Spinal cord (tissue), 9 donors: ENCODE measurements at regions not wholly inside any gene's neighbourhood (a gene's known extent, or its start where the extent isn't known, plus 50 kb on each side); places are given as distances from the start of the nearest gene placed in this dataset.

Source experiments
- DNase-seq, 6 donors: peaks; one replicate each; pipeline versions ENCODE4 v3.0.0 to v3.0.0-alpha.2; 2013 to 2015; ENCODE audit warnings: low spot score in 6 of 6, low read depth in 4 of 6
- H3K27ac ChIP-seq: one replicate; pipeline ENCODE4 v1.5.1; 2013; ENCODE audit warnings: low read depth, low read length, control low read depth
- H3K27me3 ChIP-seq: one replicate; pipeline ENCODE4 v1.6.1; 2013; ENCODE audit warnings: low read length; ENCODE audit not compliant: control insufficient read depth, insufficient read depth
- H3K36me3 ChIP-seq: one replicate; pipeline ENCODE4 v1.6.1; 2013; ENCODE audit warnings: low read length; ENCODE audit not compliant: control insufficient read depth, insufficient read depth
- H3K4me1 ChIP-seq: one replicate; pipeline ENCODE4 v1.6.1; 2013; ENCODE audit warnings: low read length; ENCODE audit not compliant: control insufficient read depth, insufficient read depth
- H3K4me3 ChIP-seq: one replicate; pipeline ENCODE4 v1.5.1; 2013; ENCODE audit warnings: low read depth, low read length, control low read depth
- H3K9me3 ChIP-seq: one replicate; pipeline ENCODE4 v1.6.1; 2013; ENCODE audit warnings: low read length; ENCODE audit not compliant: control insufficient read depth, insufficient read depth
- WGBS: methylation state at CpG from one replicate; pipeline ENCODE4 v1.1.5; 2013; ENCODE audit warnings: missing lambda C conversion rate; ENCODE audit not compliant: insufficient coverage; 5-methylcytosine and 5-hydroxymethylcytosine counted together
- donor health status: healthy.

DNA sequence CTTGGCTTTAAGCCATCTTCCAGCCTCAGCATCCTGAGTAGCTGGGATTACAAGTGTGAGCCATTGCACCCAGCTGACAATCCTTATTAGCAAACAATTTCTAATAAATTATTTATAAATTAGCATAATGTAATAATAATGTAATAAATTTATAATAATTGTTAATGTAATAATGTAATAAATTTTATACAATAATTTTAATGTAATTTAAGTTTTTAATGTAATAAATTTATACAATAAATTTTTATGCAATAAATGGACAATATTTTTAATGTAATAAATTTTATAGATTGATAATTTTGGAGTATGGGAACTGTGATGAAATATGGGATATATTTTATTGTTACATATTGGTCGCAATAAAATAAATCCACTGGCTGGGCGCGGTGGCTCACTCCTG, 1457.5 kb downstream of the KCNT2 start:
- 100% methylated on average over 3 of the region's 3 CpGs for WGBS
- Histone ChIP-seq H3K4me1 (no peaks in the 10 kb centered on the region), H3K9me3 (no peaks in the 10 kb centered on the region), H3K27ac (no peak overlapping the region), H3K4me3 (no peak overlapping the region), H3K27me3 (no peaks in the 10 kb centered on the region), H3K36me3 (no peaks in the 10 kb centered on the region)
- no peak for DNase-seq

DNA sequence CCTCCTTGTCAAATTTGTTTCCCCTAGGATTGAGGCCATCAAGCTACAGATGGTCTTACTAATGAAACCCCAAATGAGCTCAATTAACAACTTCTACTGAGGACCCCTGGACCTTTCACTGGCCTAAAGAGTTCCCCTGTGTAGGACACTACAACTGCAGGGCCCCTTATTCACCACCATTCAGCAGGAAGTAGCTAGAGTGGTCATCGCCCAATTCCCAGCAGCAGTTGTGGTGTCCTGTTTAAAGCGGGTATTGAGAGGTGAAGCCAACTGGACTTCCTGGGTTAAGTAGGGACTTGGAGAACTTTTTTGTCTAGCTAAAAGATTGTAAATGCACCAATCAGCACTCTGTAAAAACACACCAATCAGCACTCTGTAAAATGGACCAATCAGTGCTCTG, 1466.9 kb downstream of the KCNT2 start:
- Histone ChIP-seq H3K27me3 (no peaks in the 10 kb centered on the region), H3K4me1 (no peaks in the 10 kb centered on the region), H3K9me3 (no peaks in the 10 kb centered on the region), H3K36me3 (no peaks in the 10 kb centered on the region), H3K27ac (no peak overlapping the region), H3K4me3 (no peak overlapping the region)
- no CpG with 5 or more reads among the region's 2 CpGs for WGBS
- DNase-seq = no peak

DNA sequence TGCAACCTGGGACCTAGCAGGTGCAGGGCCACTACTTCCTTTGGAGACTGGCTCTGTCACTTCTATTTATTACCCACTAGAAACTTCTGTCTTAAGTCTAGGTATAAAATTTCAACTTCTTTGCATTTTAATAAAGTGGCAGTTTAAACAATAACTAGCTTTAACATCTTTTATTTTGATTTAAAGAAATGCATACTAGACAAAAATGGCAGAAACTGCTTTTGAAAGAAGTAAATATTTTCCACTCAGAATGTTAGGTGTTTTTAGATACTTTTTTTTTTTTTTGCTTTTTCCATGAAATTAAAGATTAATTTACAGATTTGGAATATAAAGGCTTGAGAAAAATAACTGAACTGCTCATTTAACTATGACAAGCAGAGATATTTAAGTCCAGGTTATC, 1477.6 kb downstream of the KCNT2 start:
- DNase-seq = no peak
- H3K9me3 ChIP-seq = no peaks in the 10 kb centered on the region
- H3K36me3 ChIP-seq = no peaks in the 10 kb centered on the region
- no peaks in the 10 kb centered on the region for H3K27me3 ChIP-seq
- H3K27ac ChIP-seq = no peak overlapping the region
- H3K4me1 ChIP-seq = no peaks in the 10 kb centered on the region
- no peak overlapping the region for H3K4me3 ChIP-seq

GRCh38 chr1:195122497-195122896, 1485.7 kb downstream of the KCNT2 start:
- 100% methylated on average over 1 of the region's 2 CpGs for WGBS
- Histone ChIP-seq H3K36me3 (no peaks in the 10 kb centered on the region), H3K9me3 (no peaks in the 10 kb centered on the region), H3K27me3 (no peaks in the 10 kb centered on the region), H3K27ac (no peak overlapping the region), H3K4me3 (no peak overlapping the region), H3K4me1 (no peaks in the 10 kb centered on the region)
- DNase-seq = no peak

DNA sequence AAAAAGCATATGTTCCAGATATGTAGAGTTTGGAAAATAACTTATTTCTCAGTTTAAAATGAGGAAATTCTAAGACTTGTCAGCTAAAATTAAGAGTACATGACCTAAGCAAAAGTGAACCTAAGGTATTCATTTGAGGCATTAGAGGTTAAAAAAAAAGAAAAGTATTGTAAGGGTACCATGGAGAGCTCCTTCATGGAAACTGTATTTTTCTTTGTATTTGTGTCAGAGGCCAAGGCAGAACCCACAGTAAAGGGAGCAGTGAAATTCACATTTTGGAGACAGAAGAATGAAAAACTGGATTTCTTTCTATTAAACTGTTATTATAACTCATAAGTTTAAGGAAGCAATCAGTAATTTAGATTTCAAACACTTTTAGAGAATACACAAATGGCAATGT, 1494.8 kb downstream of the KCNT2 start:
- H3K9me3 ChIP-seq = no peaks in the 10 kb centered on the region
- H3K4me1 ChIP-seq = no peaks in the 10 kb centered on the region
- no peak for DNase-seq

GRCh38 chr1:195105773-195106172, 1502.5 kb downstream of the KCNT2 start:
- H3K36me3 ChIP-seq = no peaks in the 10 kb centered on the region
- no peaks in the 10 kb centered on the region for H3K4me1 ChIP-seq
- H3K27ac ChIP-seq = no peak overlapping the region
- H3K27me3 ChIP-seq = no peaks in the 10 kb centered on the region
- 0% methylated on average over 1 of the region's 2 CpGs for WGBS
- H3K4me3 ChIP-seq = no peak overlapping the region
- no peak for DNase-seq
- H3K9me3 ChIP-seq = peaks cover 2% of the 10 kb centered on the region

More for the DNA sequence above, 1494.8 kb downstream of the KCNT2 start:
- H3K27ac ChIP-seq = no peak overlapping the region
- no peak overlapping the region for H3K4me3 ChIP-seq
- no peaks in the 10 kb centered on the region for H3K36me3 ChIP-seq
- no peaks in the 10 kb centered on the region for H3K27me3 ChIP-seq

DNA sequence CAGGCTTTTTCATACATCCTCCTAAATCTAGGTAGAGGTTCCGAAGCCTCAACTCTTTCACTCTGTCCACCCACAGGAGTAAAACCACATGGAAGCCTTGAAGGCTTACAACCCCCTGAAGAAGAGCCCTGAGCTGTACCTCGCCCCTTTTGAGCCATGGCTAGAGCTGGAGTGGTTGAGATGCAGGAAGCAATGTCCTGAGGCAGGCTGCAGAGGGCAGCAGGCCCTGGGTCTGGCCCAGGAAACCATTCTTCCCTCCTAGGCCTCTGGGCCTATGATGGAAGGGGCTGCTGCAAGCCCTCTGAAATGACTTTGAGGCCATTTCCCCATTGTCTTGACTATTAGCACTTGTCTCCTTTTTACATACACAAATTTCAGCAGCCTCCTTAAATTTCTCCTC, 1503.0 kb downstream of the KCNT2 start:
- Histone ChIP-seq H3K9me3 (peaks cover 2% of the 10 kb centered on the region), H3K4me3 (no peak overlapping the region), H3K4me1 (no peaks in the 10 kb centered on the region), H3K27me3 (no peaks in the 10 kb centered on the region), H3K36me3 (no peaks in the 10 kb centered on the region), H3K27ac (no peak overlapping the region)
- no peak for DNase-seq
- no CpG with 5 or more reads among the region's 2 CpGs for WGBS

DNA sequence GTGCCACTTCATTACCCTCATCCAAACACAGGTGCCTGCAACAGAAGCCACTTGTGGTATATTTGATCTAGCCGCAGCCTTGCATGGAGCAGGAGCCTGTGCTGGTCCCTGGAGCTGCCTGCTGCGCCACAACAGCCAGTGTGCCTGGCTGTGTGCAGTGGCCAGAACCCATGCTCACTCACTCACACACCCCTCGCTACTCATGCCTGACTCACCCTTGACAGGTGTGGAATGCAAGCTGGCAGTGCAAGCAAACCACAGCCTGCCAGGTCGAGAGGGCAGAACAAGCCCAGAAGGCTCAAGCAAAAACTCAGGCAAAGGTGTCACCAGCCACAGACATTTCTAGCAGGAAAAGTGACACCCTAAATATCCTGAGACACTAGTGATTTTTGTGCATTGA, 1510.9 kb downstream of the KCNT2 start:
- WGBS = 90% methylated on average over 4 of the region's 4 CpGs
- no peak overlapping the region for H3K27ac ChIP-seq
- H3K4me1 ChIP-seq = no peaks in the 10 kb centered on the region
- H3K27me3 ChIP-seq = no peaks in the 10 kb centered on the region
- no peaks in the 10 kb centered on the region for H3K9me3 ChIP-seq
- H3K4me3 ChIP-seq = no peak overlapping the region
- no peaks in the 10 kb centered on the region for H3K36me3 ChIP-seq
- DNase-seq = no peak

GRCh38 chr1:195096051-195096521, 1512.2 kb downstream of the KCNT2 start:
- H3K4me1 ChIP-seq = no peaks in the 10 kb centered on the region
- 82% methylated on average over 9 of the region's 9 CpGs for WGBS
- H3K27ac ChIP-seq = no peak overlapping the region
- no peaks in the 10 kb centered on the region for H3K36me3 ChIP-seq
- no peaks in the 10 kb centered on the region for H3K27me3 ChIP-seq
- no peaks in the 10 kb centered on the region for H3K9me3 ChIP-seq
- no peak for DNase-seq
- H3K4me3 ChIP-seq = no peak overlapping the region

DNA sequence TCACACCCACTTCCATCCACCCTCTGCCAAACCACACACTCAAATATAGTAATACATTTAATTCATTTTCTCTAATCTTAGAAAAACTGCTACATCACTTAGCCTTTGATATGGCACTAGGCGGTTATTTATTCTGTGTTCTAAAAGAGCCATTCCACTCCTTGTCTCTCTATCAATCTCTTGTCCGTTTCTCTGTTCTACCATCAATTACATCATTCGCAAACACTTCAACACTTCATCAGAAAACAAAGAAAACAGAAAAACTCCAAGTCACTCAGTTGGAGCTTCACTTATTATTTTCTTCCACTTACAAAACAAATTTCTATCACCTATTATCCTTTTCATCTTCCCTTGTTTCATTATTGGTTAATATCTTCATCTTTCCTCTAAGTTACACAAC, 1523.0 kb downstream of the KCNT2 start:
- H3K9me3 ChIP-seq = no peaks in the 10 kb centered on the region
- H3K27ac ChIP-seq = no peak overlapping the region
- no peaks in the 10 kb centered on the region for H3K27me3 ChIP-seq
- WGBS = 89% methylated on average over 3 of the region's 3 CpGs
- H3K4me1 ChIP-seq = no peaks in the 10 kb centered on the region
- no peaks in the 10 kb centered on the region for H3K36me3 ChIP-seq
- H3K4me3 ChIP-seq = no peak overlapping the region
- DNase-seq = no peak
